Osteoblast (primary cell): ENCODE measurements at regions not wholly inside any gene's neighbourhood (a gene's known extent, or its start where the extent isn't known, plus 50 kb on each side); places are given as distances from the start of the nearest gene placed in this dataset.

Source experiments
- DNase-seq: peaks from one replicate; pipeline ENCODE4 v3.0.0; 2011; ENCODE audit warnings: low spot score, mixed read lengths; ENCODE audit not compliant: insufficient read length; ENCODE audit errors: missing footprints
- H2AFZ ChIP-seq: 2 replicates; pipeline ENCODE4 v1.6.0; 2011; ENCODE audit warnings: mild to moderate bottlenecking, low read length
- H3K27ac ChIP-seq: 2 replicates; pipeline ENCODE4 v1.5.1; 2011; ENCODE audit warnings: mild to moderate bottlenecking, low read depth, low read length, moderate library complexity
- H3K27me3 ChIP-seq: 2 replicates; pipeline ENCODE4 v1.6.0; 2012; ENCODE audit warnings: mild to moderate bottlenecking, control low read depth, inconsistent platforms, low read length, moderate library complexity; ENCODE audit not compliant: insufficient read depth
- H3K36me3 ChIP-seq: 2 replicates; pipeline ENCODE4 v1.5.1; 2011; ENCODE audit warnings: mild to moderate bottlenecking, low read length, control low read depth, moderate library complexity; ENCODE audit not compliant: insufficient read depth
- H3K4me1 ChIP-seq: 2 replicates; pipeline ENCODE4 v1.5.1; 2011; ENCODE audit warnings: mild to moderate bottlenecking, low read length, control low read depth, moderate library complexity; ENCODE audit not compliant: insufficient read depth
- H3K4me2 ChIP-seq: 2 replicates; pipeline ENCODE4 v1.6.0; 2011; ENCODE audit warnings: mild to moderate bottlenecking, low read length; ENCODE audit not compliant: insufficient read depth
- H3K4me3 ChIP-seq: fragments of 200-600 bp; sonication (generic); 3 replicates; pipeline ENCODE4 v1.5.1; 2012; ENCODE audit warnings: mild to moderate bottlenecking, low read length, inconsistent platforms; ENCODE audit not compliant: insufficient read depth
- H3K79me2 ChIP-seq: 2 replicates; pipeline ENCODE4 v1.6.0; 2012; ENCODE audit warnings: mild to moderate bottlenecking, low read length, control low read depth, inconsistent platforms; ENCODE audit not compliant: insufficient read depth
- H3K9me3 ChIP-seq: 2 replicates; pipeline ENCODE4 v1.5.1; 2011; ENCODE audit warnings: low read depth, low read length, control low read depth
- H4K20me1 ChIP-seq: 2 replicates; pipeline ENCODE4 v1.6.0; 2012; ENCODE audit warnings: mild to moderate bottlenecking, low read length, control low read depth; ENCODE audit not compliant: insufficient read depth
- TF ChIP-seq, protein P1 (sequence below): IDR thresholded peaks from 2 replicates; pipeline ENCODE4 v1.5.1; 2011; ENCODE audit warnings: mild to moderate bottlenecking, low read depth, low read length, moderate library complexity; ENCODE audit errors: extremely low read depth

DNA sequence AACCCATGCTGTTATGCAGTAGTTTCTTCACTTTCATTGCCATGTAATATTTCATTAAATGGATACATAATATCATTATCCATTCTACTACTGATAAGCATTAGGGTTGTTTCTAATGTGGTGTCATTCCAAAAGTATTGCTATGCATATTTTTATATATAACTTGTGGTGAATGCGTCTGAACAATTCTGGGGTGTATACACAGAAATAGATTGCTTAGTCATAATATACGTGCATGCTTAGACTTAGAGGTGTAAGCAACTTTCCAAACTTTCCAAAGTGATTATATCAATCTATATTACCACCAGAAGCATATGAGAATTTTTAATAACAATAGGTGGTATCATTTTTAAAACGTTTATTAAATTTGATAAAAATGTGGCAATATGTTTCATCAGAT, 540.9 kb downstream of the DSC3 start:
- Histone ChIP-seq H3K27ac (no peak overlapping the region), H3K9me3 (no peaks in the 10 kb centered on the region), H3K27me3 (no peaks in the 10 kb centered on the region), H2AFZ (no peak overlapping the region), H3K4me2 (no peak overlapping the region), H4K20me1 (no peaks in the 10 kb centered on the region), H3K36me3 (no peaks in the 10 kb centered on the region), H3K79me2 (no peaks in the 10 kb centered on the region), H3K4me1 (no peaks in the 10 kb centered on the region), H3K4me3 (no peak overlapping the region)
- TF ChIP-seq, protein P1, sequence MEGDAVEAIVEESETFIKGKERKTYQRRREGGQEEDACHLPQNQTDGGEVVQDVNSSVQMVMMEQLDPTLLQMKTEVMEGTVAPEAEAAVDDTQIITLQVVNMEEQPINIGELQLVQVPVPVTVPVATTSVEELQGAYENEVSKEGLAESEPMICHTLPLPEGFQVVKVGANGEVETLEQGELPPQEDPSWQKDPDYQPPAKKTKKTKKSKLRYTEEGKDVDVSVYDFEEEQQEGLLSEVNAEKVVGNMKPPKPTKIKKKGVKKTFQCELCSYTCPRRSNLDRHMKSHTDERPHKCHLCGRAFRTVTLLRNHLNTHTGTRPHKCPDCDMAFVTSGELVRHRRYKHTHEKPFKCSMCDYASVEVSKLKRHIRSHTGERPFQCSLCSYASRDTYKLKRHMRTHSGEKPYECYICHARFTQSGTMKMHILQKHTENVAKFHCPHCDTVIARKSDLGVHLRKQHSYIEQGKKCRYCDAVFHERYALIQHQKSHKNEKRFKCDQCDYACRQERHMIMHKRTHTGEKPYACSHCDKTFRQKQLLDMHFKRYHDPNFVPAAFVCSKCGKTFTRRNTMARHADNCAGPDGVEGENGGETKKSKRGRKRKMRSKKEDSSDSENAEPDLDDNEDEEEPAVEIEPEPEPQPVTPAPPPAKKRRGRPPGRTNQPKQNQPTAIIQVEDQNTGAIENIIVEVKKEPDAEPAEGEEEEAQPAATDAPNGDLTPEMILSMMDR = no peak
- no peak for DNase-seq

DNA sequence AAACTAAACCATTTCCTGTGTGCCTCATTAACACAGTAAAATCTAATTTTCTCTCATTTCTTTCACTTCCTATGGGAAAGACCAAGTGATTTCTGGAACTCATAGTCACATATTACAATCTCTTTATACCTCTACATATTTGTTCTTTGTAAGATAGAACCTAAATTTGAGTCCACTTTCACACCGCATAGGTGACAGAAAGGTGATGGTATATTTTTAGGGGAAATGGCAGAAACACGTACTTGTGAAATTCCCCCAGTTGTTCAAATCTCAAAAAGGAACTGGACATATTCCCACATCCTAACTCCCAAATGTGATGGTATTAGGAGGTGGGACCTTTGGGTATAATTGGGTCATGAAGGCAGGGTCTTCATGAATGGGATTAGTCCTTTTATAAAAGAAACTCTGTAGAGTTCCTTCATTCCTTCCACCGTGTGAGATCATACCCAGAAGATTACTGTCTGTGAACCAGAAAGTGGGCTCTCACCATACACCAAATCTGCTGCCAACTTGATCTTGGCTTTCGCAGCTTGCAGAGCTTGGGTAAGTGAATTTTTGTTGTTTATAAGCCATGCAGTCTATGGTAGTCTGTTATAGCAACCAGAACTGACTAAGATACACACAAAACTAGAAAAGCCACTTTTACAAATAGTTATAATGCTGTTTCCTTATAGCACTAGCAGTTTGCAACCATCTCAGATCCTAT, 542.1 kb downstream of the DSC3 start:
- Histone ChIP-seq H3K79me2 (no peaks in the 10 kb centered on the region), H3K9me3 (no peaks in the 10 kb centered on the region), H2AFZ (no peak overlapping the region), H3K27ac (no peak overlapping the region), H4K20me1 (no peaks in the 10 kb centered on the region), H3K36me3 (no peaks in the 10 kb centered on the region), H3K4me1 (no peaks in the 10 kb centered on the region), H3K4me2 (no peak overlapping the region), H3K4me3 (no peak overlapping the region), H3K27me3 (no peaks in the 10 kb centered on the region)
- no peak for DNase-seq
- TF ChIP-seq, protein P1 = no peak

DNA sequence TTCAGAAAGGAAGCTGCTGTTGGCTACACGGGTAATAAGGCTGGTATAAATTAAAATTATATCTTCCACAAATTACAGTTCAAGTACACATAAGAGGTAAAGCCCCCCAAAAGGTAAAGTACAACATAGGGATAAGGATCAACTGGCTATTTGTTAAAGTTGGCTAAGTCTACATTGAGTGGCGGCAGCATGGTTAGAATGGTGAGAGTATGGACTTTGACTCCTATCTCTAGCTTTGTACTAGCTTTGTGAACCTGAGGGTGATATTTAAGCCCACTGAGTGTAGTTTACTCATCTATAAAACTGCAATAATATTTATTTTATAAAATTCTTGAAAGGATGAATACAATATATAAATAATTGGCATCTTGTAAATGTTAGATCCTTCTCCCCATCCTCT, 542.8 kb downstream of the DSC3 start:
- Histone ChIP-seq H3K4me2 (no peak overlapping the region), H3K79me2 (no peaks in the 10 kb centered on the region), H3K9me3 (no peaks in the 10 kb centered on the region), H3K27me3 (no peaks in the 10 kb centered on the region), H4K20me1 (no peaks in the 10 kb centered on the region), H3K27ac (no peak overlapping the region), H3K4me1 (no peaks in the 10 kb centered on the region), H3K36me3 (no peaks in the 10 kb centered on the region), H3K4me3 (no peak overlapping the region), H2AFZ (no peak overlapping the region)
- no peak for DNase-seq
- TF ChIP-seq, protein P1 = no peak

DNA sequence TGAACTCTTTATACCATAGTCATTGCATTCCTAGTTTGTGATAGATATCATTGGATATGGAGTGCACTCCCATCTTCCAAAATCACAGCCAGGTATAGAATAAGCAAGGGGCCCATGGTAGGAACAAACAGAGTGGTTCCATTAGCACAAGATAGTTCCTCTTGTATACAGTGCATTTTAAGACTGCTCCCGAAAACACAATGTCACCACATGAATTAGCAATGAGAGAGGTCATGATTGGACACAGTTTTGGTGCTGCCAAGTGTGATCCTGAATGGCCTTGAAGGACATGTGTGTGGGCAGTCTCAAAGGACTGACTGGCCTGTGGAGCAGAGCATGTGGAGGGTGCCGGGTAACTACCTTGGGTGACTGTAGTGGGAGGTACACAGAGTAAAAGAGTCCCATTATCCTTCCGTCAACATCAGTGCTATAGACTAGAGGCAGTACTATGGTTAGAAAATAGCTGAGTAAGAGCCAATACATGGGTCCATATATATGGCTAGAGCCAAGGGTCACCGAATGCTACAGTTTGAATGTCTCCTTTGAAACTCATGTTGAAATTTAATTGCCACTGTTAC, 549.9 kb downstream of the DSC3 start:
- TF ChIP-seq, protein P1 = no peak

More for the DNA sequence above, 549.9 kb downstream of the DSC3 start:
- H3K27me3 ChIP-seq = no peaks in the 10 kb centered on the region
- H3K4me3 ChIP-seq = no peak overlapping the region
- no peaks in the 10 kb centered on the region for H3K79me2 ChIP-seq
- H3K27ac ChIP-seq = no peak overlapping the region
- no peaks in the 10 kb centered on the region for H3K9me3 ChIP-seq
- H3K36me3 ChIP-seq = no peaks in the 10 kb centered on the region
- DNase-seq = no peak
- H3K4me1 ChIP-seq = no peaks in the 10 kb centered on the region
- no peak overlapping the region for H2AFZ ChIP-seq
- no peak overlapping the region for H3K4me2 ChIP-seq
- H4K20me1 ChIP-seq = no peaks in the 10 kb centered on the region
